ENCODE measurements at regions not wholly inside any gene's neighbourhood (a gene's known extent, or its start where the extent isn't known, plus 50 kb on each side); places are given as distances from the start of the nearest gene placed in this dataset.
"Not testable (repeated sequence)": the region's sequence is repeated elsewhere in the genome, so short reads cannot be mapped to it uniquely, and the experiment has no call there.

DNA sequence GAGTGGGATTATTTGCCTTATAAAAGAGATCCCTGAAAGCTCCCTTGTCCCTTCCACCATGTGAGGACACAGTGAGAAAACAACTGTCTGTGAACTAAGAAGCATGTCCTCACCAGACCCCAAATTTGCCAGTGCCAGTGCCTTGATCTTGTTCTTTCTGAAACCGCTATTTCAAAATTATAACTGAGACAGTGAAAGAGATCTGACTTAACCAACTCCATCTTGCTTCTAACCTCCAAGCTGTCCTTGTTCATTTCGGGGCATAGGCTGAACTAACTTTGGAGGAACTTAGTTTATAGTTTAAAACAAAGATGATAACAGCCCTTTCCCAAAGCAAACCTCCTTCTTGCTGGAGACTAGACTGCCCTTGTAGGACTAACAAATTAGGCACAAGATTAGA lies 563.9 kb downstream of the ADCYAP1 start:
- no peak for DNase-seq (ENCODE audit: low read depth in 2 of 2, low spot score in 1 of 2)

DNA sequence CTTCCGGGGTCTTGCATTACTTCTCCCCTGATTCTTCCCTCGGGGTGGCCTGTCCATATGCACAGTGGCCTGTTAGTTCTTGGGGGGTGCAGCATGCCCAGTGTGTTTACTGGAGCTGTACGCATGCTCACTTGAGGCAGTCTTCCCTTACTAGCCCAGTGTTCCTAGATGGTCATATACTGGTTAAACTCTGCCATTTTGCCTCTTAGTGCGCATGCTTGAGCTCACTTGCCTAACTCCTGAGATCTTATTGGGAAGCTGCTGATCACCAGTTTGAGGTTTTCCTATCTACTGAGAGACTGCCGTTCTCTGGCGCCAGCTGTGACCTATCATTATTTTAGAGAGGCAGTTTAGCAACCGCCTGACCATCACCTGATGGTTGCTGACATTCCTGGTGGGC lies 571.2 kb downstream of the ADCYAP1 start:
- no peak for DNase-seq (ENCODE audit: low read depth in 2 of 2, low spot score in 1 of 2)

DNA sequence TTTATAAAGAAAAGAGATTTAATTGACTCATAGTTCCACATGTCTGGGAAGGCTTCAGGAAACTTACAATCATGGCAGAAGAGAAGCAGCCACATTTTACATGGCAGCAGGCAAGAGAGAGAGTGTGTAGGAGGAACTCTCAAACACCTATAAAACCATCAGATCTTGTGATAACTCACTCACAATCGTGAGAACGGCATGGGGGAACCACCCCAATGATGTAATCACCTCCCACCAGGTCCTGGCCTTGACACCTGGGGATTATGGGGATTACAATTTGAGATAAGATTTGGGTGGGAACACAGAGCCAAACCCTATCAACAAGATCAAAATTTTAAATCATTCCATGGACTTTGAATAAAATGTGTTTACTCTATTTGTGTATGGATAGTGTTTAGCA lies 575.6 kb downstream of the ADCYAP1 start:
- DNase-seq (ENCODE audit: low read depth in 2 of 2, low spot score in 1 of 2), result no peak

DNA sequence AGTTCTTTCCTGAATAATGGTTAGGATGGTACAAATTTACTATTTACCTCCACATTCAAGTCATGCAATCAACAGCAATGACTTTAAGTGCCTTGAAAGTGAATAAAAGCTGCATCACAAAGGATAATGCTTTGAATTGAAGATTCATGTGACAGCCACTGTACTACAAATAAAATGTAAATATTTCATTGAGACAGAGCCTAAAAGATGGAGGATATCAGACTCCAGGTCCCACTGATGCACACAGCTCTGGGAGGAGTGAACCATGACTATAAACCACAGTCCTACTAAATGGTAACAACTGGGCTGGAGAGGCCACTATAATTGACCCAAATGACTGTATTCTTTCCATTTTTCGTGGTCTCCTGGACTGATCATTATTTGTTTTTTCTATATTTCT lies 576.9 kb downstream of the ADCYAP1 start:
- DNase-seq (ENCODE audit: low read depth in 2 of 2, low spot score in 1 of 2), result no peak

DNA sequence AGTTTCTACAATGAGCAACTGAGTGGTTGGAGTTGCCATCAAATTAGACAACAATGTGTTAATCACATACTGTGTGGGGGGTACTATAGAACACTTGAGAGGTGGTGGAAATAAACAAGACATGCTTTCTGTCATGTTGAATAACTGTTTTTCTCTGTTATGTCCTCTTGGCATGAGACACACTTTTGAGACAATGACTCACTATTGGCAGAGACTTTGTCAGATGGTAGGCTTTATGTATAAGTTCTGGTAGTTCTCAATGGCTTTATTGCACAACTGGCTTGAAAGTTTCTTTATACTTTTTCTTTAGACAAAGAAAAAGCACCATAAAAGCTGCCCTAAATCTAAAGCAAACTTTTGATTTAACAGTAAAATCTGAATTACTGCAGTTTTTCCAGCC lies 578.7 kb downstream of the ADCYAP1 start:
- DNase-seq (ENCODE audit: low read depth in 2 of 2, low spot score in 1 of 2), result no peak

DNA sequence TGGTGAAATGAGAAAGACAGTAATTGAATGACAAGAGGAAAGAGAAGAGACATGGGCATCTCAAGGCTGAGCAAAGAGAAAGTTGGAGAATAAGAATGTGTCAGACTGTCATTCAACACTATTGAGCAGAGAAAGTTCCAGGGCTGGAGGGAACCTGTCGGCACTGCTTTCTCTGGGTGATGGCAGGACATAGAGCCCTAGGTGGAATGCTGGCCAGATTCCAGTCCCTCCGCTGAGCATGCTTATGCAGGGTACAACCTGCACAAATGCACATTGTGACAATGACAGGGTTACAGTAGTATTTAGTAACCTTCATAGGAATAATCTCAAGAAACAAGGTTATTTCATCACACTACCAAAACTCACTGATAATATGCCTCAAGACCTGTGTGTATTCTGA lies 582.8 kb downstream of the ADCYAP1 start:
- no peak for DNase-seq (ENCODE audit: low read depth in 2 of 2, low spot score in 1 of 2)

DNA sequence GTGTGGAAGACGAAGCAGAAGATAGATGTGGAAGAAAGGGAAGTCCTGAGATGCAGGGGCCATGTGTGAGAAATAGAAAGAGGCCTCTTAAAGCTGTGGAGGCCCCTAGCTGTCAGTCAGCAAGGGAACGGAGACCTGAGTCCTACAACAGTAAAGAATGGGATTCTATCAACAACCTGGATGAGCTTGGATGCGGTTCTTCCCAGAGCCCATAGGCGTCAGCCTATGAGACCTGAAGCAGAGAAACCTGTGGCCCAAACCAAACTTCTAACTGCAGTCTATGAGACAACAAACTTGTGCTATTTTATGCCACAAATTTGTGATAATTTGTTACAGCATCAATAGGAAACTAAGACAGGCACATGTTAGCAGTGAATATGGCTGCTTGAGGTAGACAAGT lies 583.7 kb downstream of the ADCYAP1 start:
- no peak for DNase-seq (ENCODE audit: low read depth in 2 of 2, low spot score in 1 of 2)

DNA sequence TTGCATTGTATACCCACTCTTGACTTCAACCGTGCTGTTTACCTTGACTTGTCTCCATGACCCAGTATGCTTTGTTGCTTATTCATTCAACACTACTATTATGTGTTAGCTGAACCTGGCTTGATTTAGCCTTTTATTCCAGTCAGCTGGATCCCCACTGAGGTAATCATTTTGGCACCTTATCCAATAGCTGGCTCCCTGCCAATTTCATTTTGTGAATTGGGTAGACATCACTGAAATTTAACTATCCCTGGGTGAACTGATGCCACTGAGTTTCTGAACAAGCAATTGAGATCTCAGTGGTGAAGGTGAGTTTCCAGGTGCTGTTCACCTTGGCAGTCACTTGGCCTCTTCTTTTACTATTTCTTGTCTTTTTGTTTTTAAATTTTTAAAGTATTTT lies 584.3 kb downstream of the ADCYAP1 start:
- DNase-seq (ENCODE audit: low read depth in 2 of 2, low spot score in 1 of 2), result no peak

DNA sequence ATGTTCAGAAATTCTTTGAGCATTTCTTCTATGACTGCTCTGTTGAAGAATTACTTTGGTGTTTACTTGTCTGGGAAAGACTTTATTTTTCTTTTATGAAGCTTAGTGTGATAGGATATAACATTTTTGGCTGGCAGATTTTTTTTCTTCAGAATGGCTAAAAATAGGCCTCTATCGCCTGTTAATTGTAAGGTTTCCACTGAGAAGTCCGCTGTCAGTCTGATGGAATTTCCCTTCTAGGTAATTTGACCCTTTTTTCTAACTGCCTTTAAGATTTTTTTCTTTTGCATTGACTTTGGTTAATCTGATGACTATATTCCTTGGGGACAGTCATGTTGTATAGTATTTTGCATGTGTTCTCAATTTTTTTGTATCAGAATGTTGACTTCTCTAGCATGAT lies 590.7 kb downstream of the ADCYAP1 start:
- no peak for DNase-seq (ENCODE audit: low read depth in 2 of 2, low spot score in 1 of 2)

DNA sequence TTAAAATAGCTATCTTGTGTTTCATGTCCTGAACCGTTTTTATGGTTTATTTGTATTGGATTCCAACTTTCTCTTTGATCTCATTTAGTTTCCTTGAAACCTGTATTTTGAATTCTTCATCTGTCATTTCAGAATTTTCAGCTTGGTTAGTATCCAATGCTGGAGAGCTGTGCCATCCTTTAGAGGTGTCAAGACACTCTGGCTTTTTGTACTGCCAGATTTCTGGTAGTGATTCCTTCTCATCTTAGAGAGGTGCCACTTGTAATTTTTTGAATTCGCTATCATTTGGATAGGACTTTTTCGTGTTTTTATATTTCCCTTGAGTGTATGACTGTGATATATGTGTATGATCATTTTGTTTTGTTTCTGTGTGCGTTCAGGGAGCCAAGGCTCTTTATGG lies 591.4 kb downstream of the ADCYAP1 start:
- DNase-seq (ENCODE audit: low read depth in 2 of 2, low spot score in 1 of 2), result no peak

DNA sequence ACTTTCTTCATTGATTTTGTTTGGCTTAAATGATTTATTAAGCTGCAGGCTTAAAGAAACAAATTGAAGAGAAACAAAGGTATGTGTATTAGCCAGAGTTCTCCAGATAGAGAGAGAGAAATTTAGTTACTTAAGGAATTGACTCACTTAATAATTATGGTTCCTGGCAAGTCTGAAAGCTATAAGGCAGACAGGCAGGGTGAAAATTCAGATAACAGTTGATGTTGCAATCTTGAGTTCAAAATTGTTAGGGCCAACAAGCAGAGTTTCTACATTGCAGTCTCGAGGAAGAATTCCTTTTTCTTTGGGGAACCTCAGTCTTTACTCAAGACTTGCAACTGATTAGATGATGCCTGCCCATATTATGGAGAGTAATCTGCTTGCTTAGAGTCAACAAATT lies 593.5 kb downstream of the ADCYAP1 start:
- DNase-seq (ENCODE audit: low read depth in 2 of 2, low spot score in 1 of 2), result no peak

DNA sequence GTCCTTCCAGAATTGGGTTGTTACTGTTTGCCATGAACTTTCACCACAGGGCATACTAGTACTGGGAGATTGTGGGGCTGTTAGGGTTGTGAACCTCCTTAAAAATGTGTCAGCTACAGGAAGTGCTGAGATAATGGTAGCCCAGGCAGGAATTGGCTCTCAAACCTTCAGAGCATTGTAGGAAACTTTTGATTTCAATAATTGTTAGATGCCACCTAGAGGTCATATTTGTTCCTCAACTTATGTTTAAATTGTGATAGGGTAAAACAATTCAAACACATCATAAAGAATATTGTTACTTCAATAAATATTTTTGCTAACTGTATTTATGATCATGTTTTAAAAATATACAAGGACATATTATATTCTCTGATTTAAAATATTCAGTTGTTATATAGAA lies 594.6 kb downstream of the ADCYAP1 start:
- DNase-seq (ENCODE audit: low read depth in 2 of 2, low spot score in 1 of 2), result no peak

DNA sequence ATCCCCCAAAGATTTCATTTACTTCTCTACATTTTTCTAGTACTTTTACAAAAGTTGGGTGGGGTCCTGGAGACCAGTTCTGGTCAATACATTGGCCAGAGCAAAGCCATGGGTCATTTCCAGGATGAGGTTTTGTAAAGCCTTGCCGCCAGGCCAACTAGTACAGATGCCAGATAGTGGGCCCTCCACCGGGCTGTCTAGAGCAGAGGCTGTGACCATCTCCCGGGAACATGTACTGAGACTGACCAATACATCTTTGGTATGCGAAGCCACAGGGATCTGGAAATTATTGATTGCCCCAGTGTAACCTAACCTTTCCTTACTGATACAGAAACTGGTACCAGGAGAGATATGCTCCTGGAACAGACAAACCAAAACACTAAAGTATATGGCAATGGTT lies 599.2 kb downstream of the ADCYAP1 start:
- DNase-seq (ENCODE audit: low read depth in 2 of 2, low spot score in 1 of 2), result no peak

DNA sequence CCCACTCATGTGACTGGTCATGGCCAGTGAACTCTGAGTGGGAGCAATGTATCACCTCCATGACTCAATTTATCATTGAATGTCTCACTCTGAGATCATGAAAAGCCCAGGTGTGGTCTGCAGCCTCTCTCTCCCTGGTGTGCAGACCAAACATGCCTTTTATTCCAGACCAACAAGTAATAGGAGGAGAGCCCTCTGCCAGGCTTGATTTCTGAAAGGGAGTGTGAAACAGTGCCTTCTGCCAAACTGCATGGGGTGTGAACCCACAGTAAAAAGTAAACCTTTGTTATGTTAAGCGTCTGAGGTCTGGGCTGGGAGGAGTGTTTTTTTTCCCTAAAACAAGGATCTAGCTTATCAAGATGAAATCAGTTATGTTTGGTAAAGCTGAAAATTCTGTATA lies 601.2 kb downstream of the ADCYAP1 start:
- no peak for DNase-seq (ENCODE audit: low read depth in 2 of 2, low spot score in 1 of 2)

DNA sequence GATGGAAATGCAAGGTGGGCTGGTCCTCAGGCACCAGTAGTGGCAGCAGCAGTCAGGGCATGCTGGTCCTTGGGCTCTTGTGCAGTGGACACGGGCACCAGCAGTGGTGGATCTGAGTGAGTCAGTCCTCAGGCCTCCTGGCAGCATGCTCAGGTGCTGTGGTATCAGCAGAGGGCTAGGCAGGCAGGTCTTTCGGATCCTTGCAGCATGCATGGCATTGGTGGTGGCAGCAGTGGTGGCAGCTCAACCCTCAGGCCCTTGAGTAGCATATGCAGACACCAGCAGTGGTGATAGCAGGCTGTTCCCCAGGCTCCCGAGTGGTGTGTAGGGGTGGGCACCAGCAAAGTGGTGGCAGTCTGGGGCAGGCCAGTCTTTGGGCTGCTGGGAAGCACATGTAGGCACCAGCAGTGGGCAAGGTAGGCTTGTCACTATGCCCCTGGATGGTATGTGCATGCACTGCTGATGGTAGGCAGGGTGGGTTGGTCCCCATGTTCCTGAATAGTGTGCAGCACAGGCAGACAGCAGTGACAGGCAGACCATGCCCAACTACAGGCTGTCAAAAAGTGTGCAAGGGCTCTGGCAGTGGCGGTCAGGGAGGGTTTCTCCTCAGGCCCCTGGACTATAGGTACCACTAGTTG lies 606.0 kb downstream of the ADCYAP1 start:
- no peak for DNase-seq (ENCODE audit: low read depth in 2 of 2, low spot score in 1 of 2)

DNA sequence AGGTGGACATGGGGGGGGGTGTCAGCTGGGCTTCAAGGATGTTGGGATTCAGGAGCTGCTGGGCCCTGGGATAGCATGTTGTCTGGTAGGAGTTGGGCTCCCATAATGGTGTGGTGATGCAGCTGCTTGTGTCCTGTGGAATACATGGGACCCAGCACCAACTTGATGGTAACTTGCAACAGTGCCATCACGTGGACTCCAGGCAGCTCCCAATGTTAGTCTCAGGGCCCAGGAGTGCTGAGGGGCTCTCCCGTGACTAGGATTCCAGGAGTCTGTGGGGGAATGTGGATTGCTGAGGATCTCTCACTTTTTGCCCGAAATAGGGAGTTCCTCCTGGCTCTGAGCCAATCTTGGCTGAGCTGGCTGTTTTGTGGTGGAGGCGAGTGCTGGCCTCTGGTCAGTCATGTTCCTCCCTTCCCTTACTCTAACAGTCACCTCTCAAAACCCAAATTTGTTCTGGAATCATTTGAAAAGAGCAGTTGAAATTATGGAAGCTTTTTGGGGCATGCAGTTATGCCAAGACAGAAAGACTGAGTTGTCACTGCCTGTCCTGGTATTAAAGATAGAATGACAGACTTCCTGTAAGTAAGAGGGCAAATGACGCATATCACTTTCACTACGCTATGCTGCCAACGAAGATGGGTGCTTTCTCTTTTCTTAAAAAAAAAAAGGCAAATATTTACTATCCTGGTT lies 607.1 kb downstream of the ADCYAP1 start:
- no peak for DNase-seq (ENCODE audit: low read depth in 2 of 2, low spot score in 1 of 2)

DNA sequence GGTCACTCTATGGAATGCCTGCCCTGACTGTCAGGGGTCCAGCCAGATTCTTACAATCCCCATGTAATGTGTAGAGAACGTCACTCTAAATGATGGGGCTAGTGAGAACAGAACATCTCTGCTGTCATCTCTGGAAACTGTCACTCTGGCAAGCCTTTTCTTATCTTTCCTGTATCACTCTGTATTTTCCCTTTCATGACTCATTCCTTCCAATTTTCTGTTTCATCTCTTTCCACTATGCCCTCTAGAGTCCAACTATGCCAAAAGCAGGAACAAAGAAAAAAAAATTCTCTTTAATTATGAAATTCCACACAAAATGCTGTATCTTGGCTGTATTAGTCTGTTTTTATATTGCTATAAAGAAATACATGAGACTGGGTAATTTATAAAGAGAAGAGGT lies 608.8 kb downstream of the ADCYAP1 start:
- no peak for DNase-seq (ENCODE audit: low read depth in 2 of 2, low spot score in 1 of 2)

DNA sequence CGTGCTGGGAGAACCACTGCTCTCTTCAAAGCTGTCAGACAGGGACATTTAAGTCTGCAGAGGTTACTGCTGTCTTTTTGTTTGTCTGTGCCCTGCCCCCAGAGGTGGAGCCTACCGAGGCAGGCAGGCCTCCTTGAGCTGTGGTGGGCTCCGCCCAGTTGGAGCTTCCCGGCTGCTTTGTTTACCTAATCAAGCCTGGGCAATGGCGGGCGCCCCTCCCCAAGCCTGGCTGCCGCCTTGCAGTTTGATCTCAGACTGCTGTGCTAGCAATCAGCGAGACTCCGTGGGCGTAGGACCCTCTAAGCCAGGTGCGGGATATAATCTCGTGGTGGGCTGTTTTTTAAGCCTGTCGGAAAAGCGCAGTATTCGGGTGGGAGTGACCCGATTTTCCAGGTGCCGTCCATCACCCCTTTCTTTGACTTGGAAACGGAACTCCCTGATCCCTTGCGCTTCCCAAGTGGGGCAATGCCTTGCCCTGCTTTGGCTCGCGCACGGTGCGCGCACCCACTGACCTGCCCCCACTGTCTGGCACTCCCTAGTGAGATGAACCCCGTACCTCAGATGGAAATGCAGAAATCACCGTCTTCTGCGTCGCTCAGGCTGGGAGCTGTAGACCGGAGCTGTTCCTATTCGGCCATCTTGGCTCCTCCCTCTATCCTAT lies 617.0 kb downstream of the ADCYAP1 start:
- not testable (repeated sequence) for DNase-seq (ENCODE audit: low read depth in 2 of 2, low spot score in 1 of 2)

DNA sequence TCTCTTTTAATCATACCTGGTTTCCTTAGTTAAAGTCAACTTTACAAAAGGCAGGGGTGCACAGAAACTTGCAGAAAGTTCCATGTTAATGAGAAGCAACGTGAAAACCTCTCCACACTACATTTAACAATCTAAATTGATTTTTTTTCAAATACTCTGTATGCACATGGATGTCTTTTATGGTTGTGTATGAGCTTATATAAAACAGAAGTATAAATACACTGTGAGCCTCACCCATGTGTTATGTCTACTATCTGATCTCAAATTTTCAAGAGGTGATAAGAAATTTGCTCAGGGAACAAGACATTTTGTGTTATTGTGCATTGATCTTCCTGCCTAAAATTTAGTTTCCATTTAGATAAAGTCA lies 617.6 kb downstream of the ADCYAP1 start:
- DNase-seq (ENCODE audit: low read depth in 2 of 2, low spot score in 1 of 2), result no peak

DNA sequence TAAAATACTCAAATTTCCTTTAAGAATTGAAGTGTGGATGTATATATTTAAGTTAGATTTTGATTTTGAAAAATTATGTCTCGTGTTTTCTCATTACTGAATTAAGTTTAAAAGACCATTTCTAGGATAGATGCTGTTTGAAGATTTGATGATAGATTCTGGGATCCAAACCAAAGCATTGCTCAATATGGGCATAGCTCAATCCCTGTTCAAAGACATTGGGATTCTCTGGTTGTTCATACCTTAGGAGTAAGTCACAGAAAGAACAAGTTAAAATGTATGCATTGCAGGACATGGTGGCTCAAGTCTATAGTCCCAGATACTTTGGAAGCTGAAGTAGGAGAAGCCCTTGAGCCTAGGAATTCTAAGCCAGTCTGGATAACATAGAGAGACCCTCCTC lies 622.3 kb downstream of the ADCYAP1 start:
- DNase-seq (ENCODE audit: low read depth in 2 of 2, low spot score in 1 of 2), result no peak

DNA sequence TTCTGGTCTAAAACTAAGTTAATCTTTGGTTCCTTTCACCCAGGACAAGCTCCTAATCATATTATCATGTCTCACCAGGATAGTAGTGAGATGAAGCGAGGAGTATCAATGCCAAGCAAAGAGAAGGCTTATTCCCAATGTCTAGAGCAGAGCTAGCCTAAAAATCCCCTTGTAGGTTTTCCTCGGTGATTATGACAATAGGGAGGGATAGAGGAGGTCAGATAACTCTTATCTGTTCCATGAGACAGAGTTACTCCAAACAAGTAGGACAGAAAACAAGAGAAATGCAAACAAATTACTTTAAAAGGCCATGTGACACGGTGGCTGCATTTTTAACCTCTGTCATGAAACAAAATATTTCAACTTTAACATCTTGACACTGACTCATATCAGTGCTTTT lies 623.1 kb downstream of the ADCYAP1 start:
- no peak for DNase-seq (ENCODE audit: low read depth in 2 of 2, low spot score in 1 of 2)

DNA sequence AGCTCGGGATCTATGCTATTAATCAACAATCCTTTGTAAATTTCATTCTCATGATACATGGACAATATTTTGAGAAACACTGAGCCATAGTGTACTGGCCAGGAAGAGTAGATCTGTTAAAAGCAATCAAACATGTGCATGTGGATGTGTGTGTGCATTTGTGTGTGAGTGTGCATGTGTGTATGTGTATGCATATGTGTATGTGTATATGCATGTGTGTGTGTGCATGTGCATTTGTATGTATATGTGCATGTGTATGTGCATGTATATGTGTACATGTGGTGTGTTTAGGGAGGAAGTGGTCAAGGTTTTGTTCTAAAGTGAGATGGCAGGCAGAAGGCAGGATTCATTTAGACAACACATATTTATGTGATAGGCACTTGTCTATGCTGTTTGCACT lies 623.8 kb downstream of the ADCYAP1 start:
- no peak for DNase-seq (ENCODE audit: low read depth in 2 of 2, low spot score in 1 of 2)

DNA sequence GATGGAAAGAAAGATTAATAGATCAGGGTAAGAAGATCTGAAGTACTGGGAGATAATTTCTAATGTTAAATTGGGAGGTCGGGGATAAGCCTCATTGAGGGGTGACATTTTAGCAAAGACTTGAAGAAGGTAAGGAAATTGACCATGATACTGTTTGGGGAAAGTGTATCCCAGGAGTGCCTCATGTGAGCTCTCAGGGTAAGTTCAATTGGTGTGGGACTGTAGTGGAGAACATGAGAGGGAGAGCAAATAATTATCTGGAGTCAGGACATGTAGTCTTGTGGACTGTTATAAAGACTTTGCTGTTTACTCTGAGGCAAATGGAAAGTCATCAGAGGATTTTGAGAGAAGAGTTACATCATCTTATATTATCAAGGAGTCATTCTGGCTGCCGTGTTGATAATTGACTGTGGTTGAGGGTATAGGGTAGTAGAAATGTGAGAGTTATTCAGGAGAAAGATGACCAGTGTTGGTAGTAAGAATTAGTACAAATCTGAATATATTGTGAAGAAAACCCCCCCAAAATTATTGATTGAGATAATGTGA lies 624.4 kb downstream of the ADCYAP1 start:
- no peak for DNase-seq (ENCODE audit: low read depth in 2 of 2, low spot score in 1 of 2)

Data from stimulated activated CD8-positive, alpha-beta memory T cell treated with anti-CD3 and anti-CD28 coated beads, Interleukin-4, amount 100 ng/mL, for 1 hour (primary cell).